ENCODE measurements at regions not wholly inside any gene's neighbourhood (a gene's known extent, or its start where the extent isn't known, plus 50 kb on each side); places are given as distances from the start of the nearest gene placed in this dataset.

- CTCF ChIA-PET: no interaction called here
- POLR2A ChIA-PET: no interaction called here
These were observed 207.8 kb upstream of the LRATD1 start for GRCh38 chr2:14424478-14425390.

GRCh38 chr2:14425869-14426268 is 206.6 kb upstream of the LRATD1 start:
- TF ChIP-seq BHLHE40 (IDR thresholded peaks at IDR 0.05; ENCODE audit: borderline replicate concordance) (no peak), FOXM1 (IDR thresholded peaks at IDR 0.05; ENCODE audit: borderline replicate concordance) (no peak), TARDBP (IDR thresholded peaks at IDR 0.05) (no peak), L3MBTL2 (conservative IDR thresholded peaks at IDR 0.05) (no peak), FOXA1 (IDR thresholded peaks at IDR 0.05) (no peak), NFRKB (IDR thresholded peaks at IDR 0.05) (no peak), ARNT (IDR thresholded peaks at IDR 0.05) (no peak), PKNOX1 (IDR thresholded peaks at IDR 0.05) (no peak), ELF4 (IDR thresholded peaks at IDR 0.05) (no peak), FOXK2 (IDR thresholded peaks at IDR 0.05) (no peak), SUZ12 (IDR thresholded peaks at IDR 0.05) (no peak), SP1 (IDR thresholded peaks at IDR 0.05) (no peak), CTBP1 (IDR thresholded peaks at IDR 0.05; ENCODE audit: borderline replicate concordance) (no peak), HDGF (IDR thresholded peaks at IDR 0.05; ENCODE audit: borderline replicate concordance) (no peak), ZNF384 (IDR thresholded peaks at IDR 0.05) (no peak), LEF1 (IDR thresholded peaks at IDR 0.05; ENCODE audit: borderline replicate concordance) (no peak)
- POLR2A ChIA-PET: no interaction called here
- CTCF ChIA-PET: no interaction called here
- DNase-seq (ENCODE audit: extremely low spot score): no peak

More at GRCh38 chr2:14424478-14425390, 207.8 kb upstream of the LRATD1 start:
- no peak for DNase-seq (ENCODE audit: extremely low spot score)
- TF ChIP-seq TARDBP (IDR thresholded peaks at IDR 0.05) (no peak), FOXK2 (IDR thresholded peaks at IDR 0.05) (no peak), NFRKB (IDR thresholded peaks at IDR 0.05) (no peak), L3MBTL2 (conservative IDR thresholded peaks at IDR 0.05) (no peak), ZNF384 (IDR thresholded peaks at IDR 0.05) (no peak), HDGF (IDR thresholded peaks at IDR 0.05; ENCODE audit: borderline replicate concordance) (no peak), PKNOX1 (IDR thresholded peaks at IDR 0.05) (no peak), ELF4 (IDR thresholded peaks at IDR 0.05) (no peak), CTBP1 (IDR thresholded peaks at IDR 0.05; ENCODE audit: borderline replicate concordance) (no peak), SP1 (IDR thresholded peaks at IDR 0.05) (no peak), FOXM1 (IDR thresholded peaks at IDR 0.05; ENCODE audit: borderline replicate concordance) (no peak), LEF1 (IDR thresholded peaks at IDR 0.05; ENCODE audit: borderline replicate concordance) (no peak)

- TF ChIP-seq BHLHE40 (IDR thresholded peaks at IDR 0.05; ENCODE audit: borderline replicate concordance) (no peak), FOXK2 (IDR thresholded peaks at IDR 0.05) (no peak), TARDBP (IDR thresholded peaks at IDR 0.05) (no peak), FOXM1 (IDR thresholded peaks at IDR 0.05; ENCODE audit: borderline replicate concordance) (no peak), L3MBTL2 (conservative IDR thresholded peaks at IDR 0.05) (no peak), LEF1 (IDR thresholded peaks at IDR 0.05; ENCODE audit: borderline replicate concordance) (no peak), PKNOX1 (IDR thresholded peaks at IDR 0.05) (no peak), FOXA1 (IDR thresholded peaks at IDR 0.05) (no peak), SUZ12 (IDR thresholded peaks at IDR 0.05) (no peak)
- no peak for DNase-seq (ENCODE audit: extremely low spot score)
- ChIA-PET POLR2A (no interaction called here), CTCF (no interaction called here)
These were observed 204.5 kb upstream of the LRATD1 start for GRCh38 chr2:14428056-14428455.

GRCh38 chr2:14433946-14434495 is 198.5 kb upstream of the LRATD1 start:
- TF ChIP-seq FOXM1 (IDR thresholded peaks at IDR 0.05; ENCODE audit: borderline replicate concordance) (no peak), L3MBTL2 (conservative IDR thresholded peaks at IDR 0.05) (no peak), FOXA1 (IDR thresholded peaks at IDR 0.05) (no peak), HDGF (IDR thresholded peaks at IDR 0.05; ENCODE audit: borderline replicate concordance) (no peak), LEF1 (IDR thresholded peaks at IDR 0.05; ENCODE audit: borderline replicate concordance) (no peak), ELF4 (IDR thresholded peaks at IDR 0.05) (no peak)
- no peak for DNase-seq (ENCODE audit: extremely low spot score)
- ChIA-PET CTCF (no interaction called here), POLR2A (no interaction called here)

GRCh38 chr2:14445670-14446069 is 186.8 kb upstream of the LRATD1 start:
- CTCF ChIA-PET: no interaction called here
- no peak for TF ChIP-seq ELF4 (IDR thresholded peaks at IDR 0.05)
- TF ChIP-seq L3MBTL2 (conservative IDR thresholded peaks at IDR 0.05): no peak
- no peak for TF ChIP-seq BHLHE40 (IDR thresholded peaks at IDR 0.05; ENCODE audit: borderline replicate concordance)
- no peak for TF ChIP-seq CTBP1 (IDR thresholded peaks at IDR 0.05; ENCODE audit: borderline replicate concordance)
- TF ChIP-seq SUZ12 (IDR thresholded peaks at IDR 0.05): no peak
- no peak for TF ChIP-seq ARNT (IDR thresholded peaks at IDR 0.05)
- no peak for TF ChIP-seq ZNF384 (IDR thresholded peaks at IDR 0.05)
- TF ChIP-seq FOXA1 (IDR thresholded peaks at IDR 0.05): no peak
- no peak for TF ChIP-seq PKNOX1 (IDR thresholded peaks at IDR 0.05)
- TF ChIP-seq NFRKB (IDR thresholded peaks at IDR 0.05): no peak
- TF ChIP-seq LEF1 (IDR thresholded peaks at IDR 0.05; ENCODE audit: borderline replicate concordance): no peak
- TF ChIP-seq SP1 (IDR thresholded peaks at IDR 0.05): no peak
- no peak for TF ChIP-seq FOXK2 (IDR thresholded peaks at IDR 0.05)
- no peak for TF ChIP-seq TARDBP (IDR thresholded peaks at IDR 0.05)
- no peak for TF ChIP-seq HDGF (IDR thresholded peaks at IDR 0.05; ENCODE audit: borderline replicate concordance)
- no peak for TF ChIP-seq FOXM1 (IDR thresholded peaks at IDR 0.05; ENCODE audit: borderline replicate concordance)
- no peak for DNase-seq (ENCODE audit: extremely low spot score)

More at GRCh38 chr2:14445670-14446069, 186.8 kb upstream of the LRATD1 start:
- POLR2A ChIA-PET: no interaction called here

Measured in HEK293T (cell line).